Left ventricle myocardium inferior (tissue), 1 donor: ENCODE measurements at regions not wholly inside any gene's neighbourhood (a gene's known extent, or its start where the extent isn't known, plus 50 kb on each side); places are given as distances from the start of the nearest gene placed in this dataset.

Experiments
- DNase-seq: peaks from one replicate; pipeline ENCODE4 v3.0.0-alpha.2; 2020
- H3K27ac ChIP-seq: fragments of 200-600 bp; replicated peaks from 2 replicates; pipeline ENCODE4 v1.8.0; 2021
- H3K27me3 ChIP-seq: fragments of 200-600 bp; 2 replicates; pipeline ENCODE4 v1.8.0; 2021; ENCODE audit warnings: low read depth
- H3K36me3 ChIP-seq: fragments of 200-600 bp; 2 replicates; pipeline ENCODE4 v1.8.0; 2021
- H3K4me1 ChIP-seq: fragments of 200-600 bp; 2 replicates; pipeline ENCODE4 v1.8.0; 2021
- H3K4me3 ChIP-seq: fragments of 200-600 bp; 2 replicates; pipeline ENCODE4 v1.8.0; 2021; ENCODE audit warnings: mild to moderate bottlenecking, moderate library complexity
- H3K9me3 ChIP-seq: fragments of 200-600 bp; replicated peaks from 2 replicates; pipeline ENCODE4 v1.8.0; 2021
- intact Hi-C: fragments of 100-400 bp; cut with micrococcal nuclease; formaldehyde crosslinking; loops from one replicate; pipeline ENCODE4 v1.11.0; 2022
- TF ChIP-seq, protein P1 (sequence below): fragments of 200-600 bp; IDR thresholded peaks from 2 replicates; pipeline ENCODE4 v1.8.0; 2021; ENCODE audit warnings: antibody characterized with exemption, mild to moderate bottlenecking, borderline replicate concordance
- donor health status: DM: no; HTN: yes; CAD: no; lungs with severe emphysema.

- Histone ChIP-seq H3K4me3 (no peak overlapping the region), H3K27me3 (no peaks in the 10 kb centered on the region), H3K9me3 (peaks cover 26% of the 10 kb centered on the region), H3K27ac (no peak overlapping the region), H3K36me3 (no peaks in the 10 kb centered on the region), H3K4me1 (no peaks in the 10 kb centered on the region)
- intact Hi-C loops = no loop called here
- DNase-seq = no peak
- TF ChIP-seq, protein P1, sequence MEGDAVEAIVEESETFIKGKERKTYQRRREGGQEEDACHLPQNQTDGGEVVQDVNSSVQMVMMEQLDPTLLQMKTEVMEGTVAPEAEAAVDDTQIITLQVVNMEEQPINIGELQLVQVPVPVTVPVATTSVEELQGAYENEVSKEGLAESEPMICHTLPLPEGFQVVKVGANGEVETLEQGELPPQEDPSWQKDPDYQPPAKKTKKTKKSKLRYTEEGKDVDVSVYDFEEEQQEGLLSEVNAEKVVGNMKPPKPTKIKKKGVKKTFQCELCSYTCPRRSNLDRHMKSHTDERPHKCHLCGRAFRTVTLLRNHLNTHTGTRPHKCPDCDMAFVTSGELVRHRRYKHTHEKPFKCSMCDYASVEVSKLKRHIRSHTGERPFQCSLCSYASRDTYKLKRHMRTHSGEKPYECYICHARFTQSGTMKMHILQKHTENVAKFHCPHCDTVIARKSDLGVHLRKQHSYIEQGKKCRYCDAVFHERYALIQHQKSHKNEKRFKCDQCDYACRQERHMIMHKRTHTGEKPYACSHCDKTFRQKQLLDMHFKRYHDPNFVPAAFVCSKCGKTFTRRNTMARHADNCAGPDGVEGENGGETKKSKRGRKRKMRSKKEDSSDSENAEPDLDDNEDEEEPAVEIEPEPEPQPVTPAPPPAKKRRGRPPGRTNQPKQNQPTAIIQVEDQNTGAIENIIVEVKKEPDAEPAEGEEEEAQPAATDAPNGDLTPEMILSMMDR = no peak
Measured at GRCh38 chr6:153539602-153540001, 408.5 kb upstream of the RGS17 start.

- Histone ChIP-seq H3K4me1 (no peaks in the 10 kb centered on the region), H3K4me3 (no peak overlapping the region), H3K36me3 (no peaks in the 10 kb centered on the region), H3K9me3 (peaks cover 15% of the 10 kb centered on the region), H3K27ac (no peak overlapping the region), H3K27me3 (no peaks in the 10 kb centered on the region)
- intact Hi-C loops = no loop called here
- DNase-seq = no peak
- TF ChIP-seq, protein P1 = no peak
Measured at GRCh38 chr6:153538491-153538890, 407.4 kb upstream of the RGS17 start.

GRCh38 chr6:153537422-153537821 lies 406.3 kb upstream of the RGS17 start:
- intact Hi-C loops = no loop called here
- TF ChIP-seq, protein P1 = no peak
- Histone ChIP-seq H3K27me3 (no peaks in the 10 kb centered on the region), H3K4me3 (no peak overlapping the region), H3K36me3 (no peaks in the 10 kb centered on the region), H3K4me1 (no peaks in the 10 kb centered on the region), H3K9me3 (peaks cover 4% of the 10 kb centered on the region), H3K27ac (no peak overlapping the region)
- DNase-seq = no peak

- DNase-seq = no peak
- intact Hi-C loops = no loop called here
- Histone ChIP-seq H3K9me3 (peaks cover 13% of the 10 kb centered on the region), H3K4me3 (no peak overlapping the region), H3K4me1 (no peaks in the 10 kb centered on the region), H3K27me3 (no peaks in the 10 kb centered on the region), H3K36me3 (no peaks in the 10 kb centered on the region), H3K27ac (no peak overlapping the region)
- TF ChIP-seq, protein P1 = no peak
Measured at GRCh38 chr6:153526479-153526878, 395.4 kb upstream of the RGS17 start.

DNA sequence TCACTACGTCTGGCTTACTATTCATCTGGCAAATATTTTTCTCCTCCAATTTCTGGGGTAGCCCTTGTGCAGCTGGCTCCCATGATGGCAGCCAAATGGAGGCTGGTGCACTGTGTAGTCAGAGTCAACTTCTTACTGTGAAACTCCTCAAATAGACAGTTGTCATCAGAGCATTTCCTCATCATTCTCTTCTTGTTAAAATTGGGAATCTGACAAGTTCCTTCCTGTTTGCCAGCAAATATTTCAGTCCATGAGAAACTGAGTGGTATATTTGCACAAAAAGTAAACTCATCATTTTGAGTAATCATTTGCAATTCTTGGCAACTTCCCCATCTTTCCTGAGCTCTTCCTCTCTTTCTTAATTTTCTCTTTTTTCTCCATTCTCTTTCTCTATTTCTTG lies 394.9 kb upstream of the RGS17 start:
- intact Hi-C loops = no loop called here
- H3K27ac ChIP-seq = no peak overlapping the region
- TF ChIP-seq, protein P1 = no peak

DNA sequence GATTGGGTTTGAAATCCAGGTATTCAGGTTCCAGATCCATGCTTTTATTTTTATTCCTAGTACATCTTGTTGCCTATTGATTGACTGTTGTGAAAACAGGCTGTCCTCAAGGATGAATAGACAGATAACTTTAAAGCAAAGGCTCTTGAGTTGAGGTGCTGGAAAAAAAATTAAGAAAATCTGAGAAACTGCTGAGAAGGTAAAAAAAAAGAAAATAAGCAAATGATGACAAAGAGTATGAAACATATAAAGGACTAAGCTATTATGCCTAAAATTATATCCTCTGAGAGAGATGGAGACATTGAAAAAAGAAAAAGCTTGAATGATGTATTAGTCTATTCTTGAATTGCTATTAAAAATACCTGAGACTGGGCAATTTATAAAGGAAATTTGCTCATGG lies 392.3 kb upstream of the RGS17 start:
- no peaks in the 10 kb centered on the region for H3K27me3 ChIP-seq
- peaks cover 11% of the 10 kb centered on the region for H3K9me3 ChIP-seq
- no peak overlapping the region for H3K27ac ChIP-seq
- DNase-seq = no peak
- no peaks in the 10 kb centered on the region for H3K36me3 ChIP-seq
- TF ChIP-seq, protein P1 = no peak
- H3K4me3 ChIP-seq = no peak overlapping the region
- H3K4me1 ChIP-seq = no peaks in the 10 kb centered on the region
- intact Hi-C loops = no loop called here

More for the DNA sequence above, 394.9 kb upstream of the RGS17 start:
- H3K27me3 ChIP-seq = no peaks in the 10 kb centered on the region
- no peaks in the 10 kb centered on the region for H3K36me3 ChIP-seq
- H3K4me1 ChIP-seq = no peaks in the 10 kb centered on the region
- DNase-seq = no peak
- H3K4me3 ChIP-seq = no peak overlapping the region
- H3K9me3 ChIP-seq = peaks cover 8% of the 10 kb centered on the region
